GM19438 (cell line): ENCODE measurements at regions not wholly inside any gene's neighbourhood (a gene's known extent, or its start where the extent isn't known, plus 50 kb on each side); places are given as distances from the start of the nearest gene placed in this dataset.
"Not testable (repeated sequence)": the region's sequence is repeated elsewhere in the genome, so short reads cannot be mapped to it uniquely, and the experiment has no call there.

Source experiments
- ATAC-seq: cut with Tn5 transposase; IDR thresholded peaks from one replicate; pipeline ENCODE4 v1.9.1; 2021; ENCODE audit warnings: low read depth; ENCODE audit not compliant: unreplicated experiment

- ATAC-seq: no peak
Observed at GRCh38 chr2:104975851-104976250, 62.0 kb upstream of the MRPS9 start.

DNA sequence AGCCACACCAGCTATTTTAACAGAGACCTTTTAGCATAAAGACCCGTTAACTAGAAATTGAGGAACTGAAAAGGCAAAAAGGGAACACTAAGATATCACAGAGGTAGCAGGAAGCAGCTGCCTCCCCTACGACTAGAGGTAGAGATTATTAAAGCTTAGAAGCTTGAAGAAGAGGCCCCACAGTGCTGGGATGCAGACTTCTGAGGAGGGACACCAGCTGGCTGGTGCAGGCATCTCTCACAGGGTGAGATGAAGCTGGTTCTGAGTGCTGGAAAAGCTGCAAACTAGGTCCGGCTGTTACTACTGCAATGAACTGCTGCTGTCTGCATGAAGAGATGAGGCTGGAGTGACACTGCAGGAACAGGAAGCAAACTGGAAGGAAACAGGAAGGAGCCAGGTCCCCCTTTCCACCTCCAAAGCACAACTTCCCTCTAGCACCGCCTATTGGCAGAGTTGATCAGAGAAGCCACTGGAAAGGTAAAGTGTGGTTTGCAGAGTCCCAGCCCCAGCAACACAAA is 61.2 kb upstream of the MRPS9 start:
- peak; percentile 94 for ATAC-seq

DNA sequence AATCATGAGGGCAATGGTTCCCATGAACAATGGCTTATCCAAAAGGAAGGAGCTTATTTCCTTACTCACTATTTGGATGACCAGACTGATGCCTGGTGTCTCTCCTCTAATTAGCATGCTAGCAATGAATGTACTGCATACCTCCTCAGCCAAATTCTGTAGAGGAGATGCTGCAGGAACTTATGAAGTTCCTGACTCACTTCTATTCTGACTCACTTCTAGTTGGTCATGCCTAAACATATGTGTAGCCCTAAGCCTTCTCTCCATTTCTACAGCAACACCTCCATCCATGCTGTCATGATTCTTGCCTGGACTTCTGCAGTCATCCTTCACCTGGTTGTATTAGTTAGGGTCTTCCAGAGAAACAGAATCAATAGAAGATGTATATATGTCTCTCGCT is 59.9 kb upstream of the MRPS9 start:
- no peak for ATAC-seq

- not testable (repeated sequence) for ATAC-seq
Observed at GRCh38 chr2:104979786-104980185, 58.1 kb upstream of the MRPS9 start.

GRCh38 chr2:104982111-104982510 is 55.8 kb upstream of the MRPS9 start:
- ATAC-seq: no peak
